ENCODE measurements at regions not wholly inside any gene's neighbourhood (a gene's known extent, or its start where the extent isn't known, plus 50 kb on each side); places are given as distances from the start of the nearest gene placed in this dataset.

- ChIA-PET CTCF (ENCODE audit: partially characterized antibody) (no interaction called here), POLR2A (ENCODE audit: partially characterized antibody) (no interaction called here)
- Histone ChIP-seq H3K79me2 (ENCODE audit: control insufficient read depth in 1 of 2, insufficient read depth in 2 of 2, low read length in 2 of 2) (no peaks in the 10 kb centered on the region), H2BK5ac (ENCODE audit: low read depth, low read length) (no peak overlapping the region), H2BK120ac (replicated peaks; ENCODE audit: low read depth, low read length) (no peak overlapping the region), H2BK12ac (ENCODE audit: low read depth, low read length) (no peak overlapping the region), H3K23me2 (ENCODE audit: low read depth, low read length) (no peaks in the 10 kb centered on the region), H3K27ac (ENCODE audit: low read depth, low read length) (no peak overlapping the region), H3K79me1 (ENCODE audit: low read depth, low read length) (no peaks in the 10 kb centered on the region), H2AK5ac (ENCODE audit: low read depth, low read length) (no peak overlapping the region), H2BK15ac (ENCODE audit: low read length) (peak overlapping the region; percentile 46; the same call in 1 of the 2 replicates), H3K27me3 (replicated peaks in 1 of 4; ENCODE audit: control insufficient read depth in 3 of 4, extremely low read depth in 1 of 4, insufficient read depth in 3 of 4, low read length in 3 of 4) (no peaks in the 10 kb centered on the region), H3K4me2 (ENCODE audit: insufficient read depth in 1 of 2, low read depth in 2 of 2, low read length in 2 of 2) (no peak overlapping the region), H4K5ac (ENCODE audit: insufficient read length, low read depth, low read length) (no peak overlapping the region), H3K36me3 (ENCODE audit: control insufficient read depth in 2 of 4, insufficient read depth in 4 of 4, low read length in 3 of 4) (no peaks in the 10 kb centered on the region), H4K91ac (replicated peaks; ENCODE audit: insufficient read length, low read length) (no peak overlapping the region), H3K14ac (ENCODE audit: insufficient read length) (no peak overlapping the region), H3K4ac (replicated peaks; ENCODE audit: insufficient read length, low read depth, low read length) (no peak overlapping the region), H4K20me1 (replicated peaks in 1 of 2; ENCODE audit: control insufficient read depth in 1 of 2, insufficient read depth in 2 of 2, low read length in 2 of 2) (no peaks in the 10 kb centered on the region), H3K18ac (ENCODE audit: extremely low read depth, low read length) (no peak overlapping the region), H2AFZ (ENCODE audit: low read length) (no peak overlapping the region), H3K9ac (replicated peaks in 1 of 4; ENCODE audit: extremely low read depth in 1 of 4, low read depth in 3 of 4, low read length in 3 of 4) (no peak overlapping the region), H3K4me3 (ENCODE audit: extremely low read depth in 1 of 4, insufficient read depth in 2 of 4, low read depth in 3 of 4, low read length in 4 of 4) (no peak overlapping the region), H3K4me1 (replicated peaks in 1 of 4; ENCODE audit: control insufficient read depth in 3 of 4, insufficient read depth in 4 of 4, low read length in 3 of 4) (no peaks in the 10 kb centered on the region), H3K23ac (ENCODE audit: insufficient read length) (no peak overlapping the region), H4K8ac (ENCODE audit: extremely low read depth, insufficient read depth, low read length) (no peak overlapping the region), H3K56ac (replicated peaks; ENCODE audit: insufficient read length, low read depth, low read length) (no peak overlapping the region), H3K9me3 (ENCODE audit: insufficient read depth in 2 of 2, low read depth in 1 of 2, low read length in 1 of 2) (no peaks in the 10 kb centered on the region), H2BK20ac (ENCODE audit: low read length) (no peak overlapping the region)
- 89% methylated on average over 2 of the region's 2 CpGs; no CpG with 5 or more reads in 1 of the 2 experiments for WGBS, 2 experiments (ENCODE audit: extremely low coverage in 1 of 2, insufficient coverage in 1 of 2, insufficient read length in 1 of 2, insufficient replicate concordance in 2 of 2, low coverage in 1 of 2, low lambda C conversion rate in 2 of 2, missing lambda C conversion rate in 1 of 2)
- DNase-seq (ENCODE audit: low read depth in 1 of 2, low spot score in 2 of 2) (no peak), FAIRE-seq (no peak)
- TF ChIP-seq NANOG (IDR thresholded peaks at IDR 0.05; ENCODE audit: insufficient read depth, low read depth, low read length, poor library complexity, severe bottlenecking) (no peak), ZNF274 (IDR thresholded peaks at IDR 0.05; ENCODE audit: borderline replicate concordance, extremely low read depth, low read length) (no peak), PHF8 (conservative IDR thresholded peaks at IDR 0.05; ENCODE audit: low read depth, low read length) (no peak), BCL11A (IDR thresholded peaks at IDR 0.05; ENCODE audit: low read depth in 2 of 2, low read length in 2 of 2) (no peak), POLR2A (IDR thresholded peaks at IDR 0.05; ENCODE audit: control extremely low read depth in 1 of 2, low read depth in 2 of 2, low read length in 2 of 2) (no peak)
- TF ChIP-seq, protein P1, sequence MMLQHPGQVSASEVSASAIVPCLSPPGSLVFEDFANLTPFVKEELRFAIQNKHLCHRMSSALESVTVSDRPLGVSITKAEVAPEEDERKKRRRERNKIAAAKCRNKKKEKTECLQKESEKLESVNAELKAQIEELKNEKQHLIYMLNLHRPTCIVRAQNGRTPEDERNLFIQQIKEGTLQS (IDR thresholded peaks at IDR 0.05; ENCODE audit: insufficient read depth, low read depth, low read length), result no peak
These were observed 593.7 kb upstream of the HS3ST1 start for GRCh38 chr4:12022409-12022808.
